OCI-LY1 (cell line): ENCODE measurements at regions not wholly inside any gene's neighbourhood (a gene's known extent, or its start where the extent isn't known, plus 50 kb on each side); places are given as distances from the start of the nearest gene placed in this dataset.

Source experiments
- EZH2 ChIP-seq: fragments of 200-600 bp; sonication (generic), shearing (Covaris generic); IDR thresholded peaks from 2 replicates; pipeline ENCODE4 v1.8.0; 2017; ENCODE audit warnings: borderline replicate concordance, mixed run types, mild to moderate bottlenecking, antibody characterized with exemption, low read length, moderate library complexity, mixed read lengths
- TF ChIP-seq, protein P1 (sequence below): fragments of 200-600 bp; sonication (generic), shearing (Covaris generic); IDR thresholded peaks from 2 replicates; pipeline ENCODE4 v1.5.1; 2017; ENCODE audit warnings: mild to moderate bottlenecking, antibody characterized with exemption, low read length, moderate library complexity, mixed read lengths

DNA sequence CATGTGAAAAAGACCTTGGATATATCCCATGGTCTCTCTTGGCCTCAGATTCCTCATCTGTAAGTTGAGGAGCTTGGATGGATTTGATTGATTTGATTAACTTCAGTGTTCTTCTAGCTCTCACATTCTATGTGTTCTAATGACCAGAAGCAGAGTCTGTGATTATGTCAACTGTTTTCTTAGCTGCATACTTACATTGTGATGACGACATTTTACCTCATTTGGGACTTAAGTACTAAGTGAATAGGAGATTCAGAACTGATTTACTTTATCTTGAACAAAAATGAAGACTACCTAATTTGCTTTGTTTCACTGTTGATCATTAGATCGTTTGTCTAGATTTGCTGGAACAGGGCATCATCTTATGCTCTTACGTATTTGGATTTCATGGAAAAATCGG lies 427.7 kb downstream of the SH3GL2 start:
- TF ChIP-seq, protein P1, sequence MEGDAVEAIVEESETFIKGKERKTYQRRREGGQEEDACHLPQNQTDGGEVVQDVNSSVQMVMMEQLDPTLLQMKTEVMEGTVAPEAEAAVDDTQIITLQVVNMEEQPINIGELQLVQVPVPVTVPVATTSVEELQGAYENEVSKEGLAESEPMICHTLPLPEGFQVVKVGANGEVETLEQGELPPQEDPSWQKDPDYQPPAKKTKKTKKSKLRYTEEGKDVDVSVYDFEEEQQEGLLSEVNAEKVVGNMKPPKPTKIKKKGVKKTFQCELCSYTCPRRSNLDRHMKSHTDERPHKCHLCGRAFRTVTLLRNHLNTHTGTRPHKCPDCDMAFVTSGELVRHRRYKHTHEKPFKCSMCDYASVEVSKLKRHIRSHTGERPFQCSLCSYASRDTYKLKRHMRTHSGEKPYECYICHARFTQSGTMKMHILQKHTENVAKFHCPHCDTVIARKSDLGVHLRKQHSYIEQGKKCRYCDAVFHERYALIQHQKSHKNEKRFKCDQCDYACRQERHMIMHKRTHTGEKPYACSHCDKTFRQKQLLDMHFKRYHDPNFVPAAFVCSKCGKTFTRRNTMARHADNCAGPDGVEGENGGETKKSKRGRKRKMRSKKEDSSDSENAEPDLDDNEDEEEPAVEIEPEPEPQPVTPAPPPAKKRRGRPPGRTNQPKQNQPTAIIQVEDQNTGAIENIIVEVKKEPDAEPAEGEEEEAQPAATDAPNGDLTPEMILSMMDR = no peak
- no peak for TF ChIP-seq EZH2
